ENCODE measurements at regions not wholly inside any gene's neighbourhood (a gene's known extent, or its start where the extent isn't known, plus 50 kb on each side); places are given as distances from the start of the nearest gene placed in this dataset.

DNA sequence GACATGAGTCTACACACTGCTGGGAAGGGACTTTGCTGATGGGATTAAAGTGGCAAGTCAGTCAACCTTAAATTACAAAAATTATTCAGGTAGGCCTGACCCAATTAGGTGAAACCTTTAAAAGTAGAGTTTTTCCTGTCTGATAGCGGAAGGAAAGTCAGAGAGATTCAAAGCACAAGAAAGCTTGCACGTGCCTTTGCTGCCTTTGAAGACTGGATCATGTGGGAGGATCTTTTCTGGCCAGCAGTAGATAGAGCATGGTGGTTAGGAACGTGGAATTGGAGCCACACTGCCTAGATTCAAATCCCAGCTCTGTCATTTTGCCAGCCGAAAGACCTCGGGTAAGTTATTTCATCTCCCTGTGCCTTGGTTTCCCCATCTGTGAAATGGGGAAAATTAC, 265.8 kb upstream of the PROK2 start:
- Histone ChIP-seq H3K36me3 (ENCODE audit: insufficient read depth, low read length) (no peaks in the 10 kb centered on the region), H3K27me3 (ENCODE audit: control insufficient read depth in 1 of 2, insufficient read depth in 2 of 2, low read length in 2 of 2) (no peaks in the 10 kb centered on the region), H3K4me3 (ENCODE audit: low read depth in 1 of 2, low read length in 2 of 2) (no peak overlapping the region), H3K9me3 (ENCODE audit: low read length) (no peaks in the 10 kb centered on the region), H3K4me1 (ENCODE audit: insufficient read depth, low read length) (no peaks in the 10 kb centered on the region), H3K27ac (ENCODE audit: low read depth, low read length) (no peak overlapping the region), H3K9ac (ENCODE audit: low read length) (no peak overlapping the region)

DNA sequence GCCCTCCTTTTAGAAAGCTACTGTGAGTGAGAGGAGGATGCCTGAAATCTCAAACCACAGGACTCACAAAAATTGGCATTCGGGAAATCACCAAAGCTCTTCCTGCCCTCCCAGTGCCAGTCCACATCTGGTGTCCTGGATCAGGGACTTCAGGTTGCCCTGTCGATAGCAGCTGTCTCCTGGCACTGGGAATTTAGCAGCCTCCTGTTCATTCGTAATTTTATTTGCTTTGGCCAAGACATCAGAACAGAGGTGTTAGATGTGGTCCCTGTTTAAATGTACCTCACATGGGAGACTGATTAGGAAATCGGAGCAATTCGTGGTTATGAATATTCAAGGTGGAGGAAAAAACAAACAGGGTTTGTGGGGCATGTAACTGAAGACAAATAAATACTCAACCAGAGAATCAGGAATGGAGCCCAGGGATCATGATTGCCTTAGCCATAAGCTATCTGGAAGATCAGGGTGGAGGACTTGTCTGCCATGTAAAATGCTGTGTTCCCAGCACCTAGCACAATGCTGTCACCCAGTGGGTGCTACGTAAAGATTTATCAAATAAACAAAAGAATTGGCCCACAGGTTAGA, 265.2 kb upstream of the PROK2 start:
- no peak overlapping the region for H3K9ac ChIP-seq (ENCODE audit: low read length)
- no peaks in the 10 kb centered on the region for H3K36me3 ChIP-seq (ENCODE audit: insufficient read depth, low read length)
- no peaks in the 10 kb centered on the region for H3K27me3 ChIP-seq (ENCODE audit: control insufficient read depth in 1 of 2, insufficient read depth in 2 of 2, low read length in 2 of 2)
- H3K9me3 ChIP-seq (ENCODE audit: low read length), result no peaks in the 10 kb centered on the region
- no peak overlapping the region for H3K27ac ChIP-seq (ENCODE audit: low read depth, low read length)
- H3K4me1 ChIP-seq (ENCODE audit: insufficient read depth, low read length), result no peaks in the 10 kb centered on the region
- H3K4me3 ChIP-seq (ENCODE audit: low read depth in 1 of 2, low read length in 2 of 2), result no peak overlapping the region

DNA sequence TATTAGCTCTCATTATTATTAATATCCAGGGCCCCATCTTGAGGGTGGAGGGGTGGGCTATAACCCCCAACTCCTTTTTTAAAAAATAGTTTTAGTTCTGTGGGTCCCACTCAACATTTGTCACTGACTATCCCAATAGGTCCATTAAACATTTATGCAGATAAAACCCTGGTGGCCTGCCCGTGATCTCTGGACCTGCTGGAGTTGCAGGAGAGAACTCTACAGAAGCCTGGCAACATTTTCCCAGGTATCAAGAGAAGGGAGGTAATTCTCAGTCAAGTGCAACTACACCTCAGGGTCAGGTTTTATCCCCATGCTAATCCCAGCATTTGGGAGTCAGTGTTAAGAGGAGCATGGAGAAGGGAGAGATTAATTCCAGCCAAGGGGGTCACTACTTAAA, 264.4 kb upstream of the PROK2 start:
- H3K4me1 ChIP-seq (ENCODE audit: insufficient read depth, low read length), result no peaks in the 10 kb centered on the region
- H3K36me3 ChIP-seq (ENCODE audit: insufficient read depth, low read length), result no peaks in the 10 kb centered on the region
- H3K9ac ChIP-seq (ENCODE audit: low read length), result no peak overlapping the region
- no peak overlapping the region for H3K4me3 ChIP-seq (ENCODE audit: low read depth in 1 of 2, low read length in 2 of 2)
- H3K9me3 ChIP-seq (ENCODE audit: low read length), result no peaks in the 10 kb centered on the region
- H3K27me3 ChIP-seq (ENCODE audit: control insufficient read depth in 1 of 2, insufficient read depth in 2 of 2, low read length in 2 of 2), result no peaks in the 10 kb centered on the region
- H3K27ac ChIP-seq (ENCODE audit: low read depth, low read length), result no peak overlapping the region

DNA sequence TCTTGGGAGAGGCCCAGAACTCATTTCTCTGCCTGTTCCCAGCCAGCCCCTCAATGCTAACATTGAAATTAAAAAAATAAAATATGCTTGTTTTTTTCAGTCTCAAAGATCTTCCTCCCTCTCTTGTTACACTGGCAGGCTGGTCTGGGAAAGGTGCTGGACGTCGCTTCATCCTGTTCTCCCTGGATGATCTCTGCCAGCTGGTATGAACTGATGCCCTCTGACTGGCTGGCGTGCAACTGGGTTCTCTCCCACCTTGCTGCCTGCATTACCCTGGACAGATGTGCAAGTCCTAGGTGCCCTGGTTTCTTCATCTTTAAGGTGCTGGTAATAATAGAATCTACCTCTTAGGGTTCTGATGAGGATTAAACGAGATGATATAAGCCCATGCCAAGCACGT, 263.9 kb upstream of the PROK2 start:
- H3K36me3 ChIP-seq (ENCODE audit: insufficient read depth, low read length), result no peaks in the 10 kb centered on the region
- H3K4me3 ChIP-seq (ENCODE audit: low read depth in 1 of 2, low read length in 2 of 2), result no peak overlapping the region
- H3K27ac ChIP-seq (ENCODE audit: low read depth, low read length), result no peak overlapping the region

DNA sequence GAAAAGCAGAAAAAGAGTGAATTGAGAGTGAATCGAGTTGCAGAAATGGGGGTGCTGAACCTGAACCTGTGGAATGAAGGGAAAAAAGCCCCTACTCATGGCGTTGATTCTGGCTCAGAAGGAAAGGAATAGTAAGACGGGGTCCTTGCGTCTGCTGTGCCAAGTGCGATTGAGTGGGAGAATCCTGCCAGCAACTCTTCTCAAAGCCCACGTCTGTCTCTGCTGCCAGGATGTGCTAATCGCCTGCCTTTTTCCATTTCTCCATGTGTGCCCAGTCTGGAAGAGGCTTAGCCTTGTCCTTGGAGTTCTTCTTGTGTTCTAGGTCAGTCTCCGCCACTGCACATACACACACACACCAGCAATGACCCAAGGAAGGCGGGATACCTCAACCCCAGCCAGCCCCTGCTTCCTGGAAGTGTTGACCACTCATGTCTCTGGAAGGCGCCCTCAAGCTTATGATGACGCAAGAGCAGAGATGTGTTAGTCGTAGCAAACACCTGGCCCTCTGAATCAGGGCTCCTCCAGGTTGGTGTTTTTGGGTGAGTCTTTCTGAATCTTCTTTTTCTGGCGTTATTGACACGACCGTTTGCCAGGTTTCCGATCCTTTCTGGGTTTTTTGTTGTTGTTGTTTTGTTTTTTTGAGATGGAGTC, 262.4 kb upstream of the PROK2 start:
- Histone ChIP-seq H3K27me3 (ENCODE audit: control insufficient read depth in 1 of 2, insufficient read depth in 2 of 2, low read length in 2 of 2) (no peaks in the 10 kb centered on the region), H3K27ac (ENCODE audit: low read depth, low read length) (no peak overlapping the region), H3K9ac (ENCODE audit: low read length) (no peak overlapping the region), H3K4me3 (ENCODE audit: low read depth in 1 of 2, low read length in 2 of 2) (no peak overlapping the region), H3K9me3 (ENCODE audit: low read length) (no peaks in the 10 kb centered on the region), H3K36me3 (ENCODE audit: insufficient read depth, low read length) (no peaks in the 10 kb centered on the region), H3K4me1 (ENCODE audit: insufficient read depth, low read length) (peaks cover 3% of the 10 kb centered on the region)

More for the DNA sequence above, 263.9 kb upstream of the PROK2 start:
- Histone ChIP-seq H3K9ac (ENCODE audit: low read length) (no peak overlapping the region), H3K27me3 (ENCODE audit: control insufficient read depth in 1 of 2, insufficient read depth in 2 of 2, low read length in 2 of 2) (no peaks in the 10 kb centered on the region), H3K4me1 (ENCODE audit: insufficient read depth, low read length) (no peaks in the 10 kb centered on the region), H3K9me3 (ENCODE audit: low read length) (no peaks in the 10 kb centered on the region)

DNA sequence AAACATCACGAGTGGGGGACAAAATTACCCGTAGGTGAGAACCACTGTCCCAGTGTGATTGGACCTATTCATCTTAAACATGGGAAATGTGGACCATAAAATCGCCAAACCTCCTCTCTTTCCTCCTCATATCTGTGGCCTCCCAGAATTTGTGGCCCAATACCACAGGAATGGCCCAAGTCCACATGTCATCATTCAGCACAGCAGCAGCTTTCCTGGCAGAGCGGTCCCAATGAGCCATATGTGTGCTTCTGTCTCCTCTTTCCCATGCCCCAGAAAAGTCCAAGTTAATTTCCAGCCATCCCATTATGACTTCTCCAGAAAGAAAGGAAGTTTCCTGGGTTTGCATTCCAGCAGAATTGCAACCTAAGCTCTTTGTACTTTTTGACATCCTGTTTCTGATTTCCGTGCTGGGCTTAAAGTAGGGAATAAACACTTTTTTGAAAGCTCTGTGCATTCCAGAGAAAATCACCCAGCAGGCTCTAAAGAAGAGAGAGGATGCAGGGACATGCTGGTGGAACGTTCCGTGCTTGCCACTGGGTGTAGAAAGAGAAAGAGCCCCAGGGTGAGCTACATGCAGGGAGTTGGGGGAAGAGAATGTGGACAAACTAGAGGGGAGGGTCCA, 259.4 kb upstream of the PROK2 start:
- peaks cover 17% of the 10 kb centered on the region for H3K4me1 ChIP-seq (ENCODE audit: insufficient read depth, low read length)
- no peaks in the 10 kb centered on the region for H3K9me3 ChIP-seq (ENCODE audit: low read length)
- no peaks in the 10 kb centered on the region for H3K36me3 ChIP-seq (ENCODE audit: insufficient read depth, low read length)
- no peaks in the 10 kb centered on the region for H3K27me3 ChIP-seq (ENCODE audit: control insufficient read depth in 1 of 2, insufficient read depth in 2 of 2, low read length in 2 of 2)
- H3K27ac ChIP-seq (ENCODE audit: low read depth, low read length), result no peak overlapping the region
- H3K9ac ChIP-seq (ENCODE audit: low read length), result no peak overlapping the region
- no peak overlapping the region for H3K4me3 ChIP-seq (ENCODE audit: low read depth in 1 of 2, low read length in 2 of 2)

DNA sequence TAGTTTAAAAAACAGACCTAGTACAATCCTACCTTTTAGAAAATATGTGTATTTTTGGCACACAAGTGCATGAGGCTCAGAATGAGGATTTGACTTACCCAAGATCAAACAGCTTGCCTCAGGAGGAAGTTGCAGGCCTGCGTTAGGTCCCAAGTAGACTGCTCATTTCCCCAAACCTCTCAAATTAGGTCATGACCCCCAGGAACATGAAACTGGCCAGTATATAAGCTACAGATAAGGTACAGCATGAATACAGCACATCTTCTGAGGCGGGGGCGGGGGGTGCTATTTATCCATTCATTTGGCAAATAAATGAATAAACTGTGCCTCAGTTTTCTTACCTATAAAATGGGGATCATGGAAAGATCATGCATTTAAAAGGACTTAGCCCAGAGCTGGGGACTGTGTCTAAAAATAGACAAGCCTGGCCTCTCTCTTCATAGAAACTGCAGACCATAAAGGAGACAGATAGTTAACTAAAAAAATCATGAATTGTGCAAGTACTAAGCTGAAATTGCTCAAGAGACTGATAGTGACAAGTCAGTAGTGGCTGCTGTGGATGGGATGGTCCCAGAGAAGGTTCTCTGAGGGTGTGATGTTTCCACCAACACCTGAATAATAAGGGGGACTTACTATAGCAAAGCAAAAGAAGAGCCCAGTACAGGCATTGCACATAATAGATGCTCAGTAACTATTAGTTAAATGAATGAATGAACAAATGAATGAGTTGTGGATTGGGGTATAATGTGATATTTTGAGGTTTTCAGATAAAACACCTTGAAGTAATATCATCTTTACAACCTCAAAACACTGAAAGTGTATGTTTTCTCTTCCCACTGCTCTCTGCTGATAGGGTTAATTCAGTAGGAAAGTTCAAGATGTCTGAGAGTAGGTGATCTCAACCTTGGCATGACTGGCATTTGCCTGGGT, 258.5 kb upstream of the PROK2 start:
- no peak overlapping the region for H3K9ac ChIP-seq (ENCODE audit: low read length)

DNA sequence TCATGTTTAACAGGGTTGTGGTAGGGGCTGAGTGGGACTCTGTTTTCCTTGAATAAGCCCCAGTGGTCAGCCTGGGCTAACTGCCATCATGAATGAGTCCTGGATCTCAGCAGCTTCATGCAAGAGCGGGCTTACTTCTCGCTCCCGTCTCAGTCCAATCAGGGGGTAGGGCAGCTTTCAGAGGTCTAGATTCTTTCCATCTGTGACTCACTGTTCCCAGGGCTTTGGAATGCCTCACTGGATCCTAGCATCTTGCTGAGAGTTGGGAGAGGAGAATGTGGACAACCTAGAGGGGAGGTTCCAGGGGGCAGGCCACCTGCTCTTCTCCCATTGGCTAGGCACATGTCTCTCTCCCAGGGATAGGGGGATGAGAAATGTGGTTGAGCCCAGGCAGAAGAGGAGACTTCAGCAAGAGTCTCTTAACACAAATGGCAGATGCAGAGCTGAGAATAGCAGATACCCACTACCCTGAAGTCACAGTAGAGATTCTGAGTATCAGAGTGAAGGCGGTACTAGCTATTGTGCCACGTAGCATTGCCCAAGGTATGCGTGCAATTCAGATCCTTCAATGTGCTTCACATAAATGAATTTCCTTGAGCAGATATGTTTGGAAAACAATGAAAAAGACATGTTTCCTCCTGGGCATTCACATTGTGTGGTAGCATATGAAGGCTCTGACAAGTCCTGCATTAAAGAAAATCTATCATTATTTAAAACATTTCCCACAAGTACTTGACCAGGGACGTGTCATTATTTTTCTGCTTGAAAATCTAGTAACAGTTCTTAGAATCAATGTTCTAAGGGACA, 257.7 kb upstream of the PROK2 start:
- peaks cover 17% of the 10 kb centered on the region for H3K4me1 ChIP-seq (ENCODE audit: insufficient read depth, low read length)
- no peaks in the 10 kb centered on the region for H3K27me3 ChIP-seq (ENCODE audit: control insufficient read depth in 1 of 2, insufficient read depth in 2 of 2, low read length in 2 of 2)
- H3K4me3 ChIP-seq (ENCODE audit: low read depth in 1 of 2, low read length in 2 of 2), result no peak overlapping the region
- no peaks in the 10 kb centered on the region for H3K36me3 ChIP-seq (ENCODE audit: insufficient read depth, low read length)
- H3K27ac ChIP-seq (ENCODE audit: low read depth, low read length), result no peak overlapping the region
- no peaks in the 10 kb centered on the region for H3K9me3 ChIP-seq (ENCODE audit: low read length)
- H3K9ac ChIP-seq (ENCODE audit: low read length), result no peak overlapping the region

More for the DNA sequence above, 258.5 kb upstream of the PROK2 start:
- Histone ChIP-seq H3K9me3 (ENCODE audit: low read length) (no peaks in the 10 kb centered on the region), H3K4me1 (ENCODE audit: insufficient read depth, low read length) (peaks cover 17% of the 10 kb centered on the region), H3K4me3 (ENCODE audit: low read depth in 1 of 2, low read length in 2 of 2) (no peak overlapping the region), H3K36me3 (ENCODE audit: insufficient read depth, low read length) (no peaks in the 10 kb centered on the region), H3K27ac (ENCODE audit: low read depth, low read length) (no peak overlapping the region), H3K27me3 (ENCODE audit: control insufficient read depth in 1 of 2, insufficient read depth in 2 of 2, low read length in 2 of 2) (no peaks in the 10 kb centered on the region)

DNA sequence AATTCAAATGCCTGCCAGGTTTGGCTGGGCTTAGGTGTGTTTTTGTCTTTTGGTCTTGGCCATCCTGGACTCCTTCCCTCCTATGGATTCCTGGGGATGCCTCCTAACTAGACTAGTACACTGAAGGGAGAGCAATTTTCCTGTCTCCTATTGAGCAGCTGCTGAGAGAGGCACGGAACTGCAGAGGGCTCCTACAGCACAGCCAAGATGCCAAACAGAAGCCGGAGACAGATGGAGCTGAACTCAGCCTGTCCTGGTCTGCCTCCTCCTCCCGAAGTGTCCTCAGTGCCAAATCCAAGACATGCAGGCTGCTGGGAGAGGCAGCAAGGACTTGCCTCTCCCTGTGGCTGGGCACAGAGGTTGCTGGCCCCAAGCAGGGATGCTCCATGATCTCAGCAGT, 256.6 kb upstream of the PROK2 start:
- Histone ChIP-seq H3K27me3 (ENCODE audit: control insufficient read depth in 1 of 2, insufficient read depth in 2 of 2, low read length in 2 of 2) (no peaks in the 10 kb centered on the region), H3K9ac (ENCODE audit: low read length) (no peak overlapping the region), H3K9me3 (ENCODE audit: low read length) (no peaks in the 10 kb centered on the region), H3K36me3 (ENCODE audit: insufficient read depth, low read length) (no peaks in the 10 kb centered on the region), H3K4me3 (ENCODE audit: low read depth in 1 of 2, low read length in 2 of 2) (no peak overlapping the region), H3K4me1 (ENCODE audit: insufficient read depth, low read length) (peaks cover 25% of the 10 kb centered on the region), H3K27ac (ENCODE audit: low read depth, low read length) (no peak overlapping the region)

DNA sequence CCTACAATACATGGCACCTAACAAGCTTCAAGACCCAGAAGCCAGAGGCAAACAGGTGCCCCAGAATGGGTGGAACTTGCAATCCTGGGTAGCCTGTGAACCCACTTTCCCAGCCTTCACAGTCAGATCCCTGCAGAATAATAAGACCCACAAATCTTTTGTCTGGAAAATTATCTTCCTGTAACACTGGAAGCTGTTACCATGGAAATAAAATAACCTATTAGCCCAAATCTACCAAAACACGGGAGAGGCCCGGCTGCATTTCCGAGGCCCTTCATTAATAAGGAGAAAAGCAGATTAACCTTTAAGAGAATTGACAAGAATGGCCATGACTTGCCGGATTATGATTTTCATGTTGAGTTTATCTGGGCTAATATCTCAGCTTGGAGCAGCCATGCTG, 256.1 kb upstream of the PROK2 start:
- H3K4me1 ChIP-seq (ENCODE audit: insufficient read depth, low read length), result peaks cover 26% of the 10 kb centered on the region
- no peaks in the 10 kb centered on the region for H3K36me3 ChIP-seq (ENCODE audit: insufficient read depth, low read length)
- no peaks in the 10 kb centered on the region for H3K27me3 ChIP-seq (ENCODE audit: control insufficient read depth in 1 of 2, insufficient read depth in 2 of 2, low read length in 2 of 2)
- H3K9me3 ChIP-seq (ENCODE audit: low read length), result no peaks in the 10 kb centered on the region
- no peak overlapping the region for H3K4me3 ChIP-seq (ENCODE audit: low read depth in 1 of 2, low read length in 2 of 2)
- no peak overlapping the region for H3K9ac ChIP-seq (ENCODE audit: low read length)
- H3K27ac ChIP-seq (ENCODE audit: low read depth, low read length), result no peak overlapping the region

DNA sequence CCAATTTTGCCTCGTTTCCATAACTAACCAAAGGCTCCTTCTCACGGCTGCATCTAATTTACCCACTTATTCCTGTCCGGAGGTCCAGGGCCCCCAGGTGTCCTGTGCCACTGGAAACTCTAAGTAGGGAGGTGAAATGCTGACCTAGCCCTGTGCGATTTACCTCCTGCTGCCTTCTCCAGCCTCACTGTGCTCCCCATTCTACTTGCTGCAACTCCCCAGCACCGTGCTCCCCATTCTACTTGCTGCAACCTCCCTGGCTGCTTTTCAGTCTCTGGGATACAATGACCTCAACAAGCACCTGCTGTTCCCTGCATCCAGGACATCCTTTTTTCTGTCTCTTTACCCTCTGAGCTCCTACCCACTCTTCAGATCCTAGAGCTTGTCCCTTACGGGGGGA, 254.7 kb upstream of the PROK2 start:
- Histone ChIP-seq H3K27me3 (ENCODE audit: control insufficient read depth in 1 of 2, insufficient read depth in 2 of 2, low read length in 2 of 2) (no peaks in the 10 kb centered on the region), H3K9me3 (ENCODE audit: low read length) (no peaks in the 10 kb centered on the region), H3K27ac (ENCODE audit: low read depth, low read length) (no peak overlapping the region), H3K36me3 (ENCODE audit: insufficient read depth, low read length) (no peaks in the 10 kb centered on the region), H3K4me1 (ENCODE audit: insufficient read depth, low read length) (peaks cover 26% of the 10 kb centered on the region), H3K4me3 (ENCODE audit: low read depth in 1 of 2, low read length in 2 of 2) (no peak overlapping the region), H3K9ac (ENCODE audit: low read length) (no peak overlapping the region)

Measured in muscle layer of colon (tissue), 2 donors.